ENCODE measurements at regions not wholly inside any gene's neighbourhood (a gene's known extent, or its start where the extent isn't known, plus 50 kb on each side); places are given as distances from the start of the nearest gene placed in this dataset.

DNA sequence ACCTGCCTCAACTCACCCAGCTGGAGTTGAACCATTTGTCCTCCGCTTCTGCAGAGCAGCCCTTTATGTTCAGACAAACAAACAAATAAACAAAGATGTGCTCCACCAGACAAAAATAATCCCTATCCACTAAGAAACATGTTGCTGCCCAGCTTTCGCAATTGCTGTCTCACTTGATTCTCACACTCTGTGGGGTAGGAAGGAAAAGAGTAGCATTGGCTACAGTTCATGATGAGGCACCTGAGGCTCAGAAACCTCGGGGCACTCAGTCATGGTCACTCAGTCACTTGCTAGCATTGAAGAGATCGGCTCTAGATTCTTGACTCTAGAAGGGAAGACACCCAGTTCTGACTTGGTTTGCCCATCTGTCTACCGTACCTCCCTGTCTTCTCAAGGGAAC is 88.0 kb upstream of the ZMIZ1 start:
- Histone ChIP-seq H3K9me3 (ENCODE audit: low read depth, low read length, poor library complexity, severe bottlenecking) (no peaks in the 10 kb centered on the region), H3K27me3 (replicated peaks; ENCODE audit: insufficient read depth, low read depth, low read length, poor library complexity) (no peaks in the 10 kb centered on the region), H3K36me3 (ENCODE audit: insufficient read depth, low read length, poor library complexity, severe bottlenecking) (no peaks in the 10 kb centered on the region), H3K27ac (ENCODE audit: low read depth, low read length, poor library complexity, severe bottlenecking) (no peak overlapping the region), H3K4me3 (ENCODE audit: low read depth, low read length, poor library complexity, severe bottlenecking) (no peak overlapping the region), H3K4me1 (ENCODE audit: insufficient read depth, low read length, poor library complexity, severe bottlenecking) (no peaks in the 10 kb centered on the region)
- no peak for TF ChIP-seq EZH2 (IDR thresholded peaks at IDR 0.05; ENCODE audit: borderline replicate concordance, low read depth, low read length, poor library complexity, severe bottlenecking)
- no peak for TF ChIP-seq CTCF (conservative IDR thresholded peaks at IDR 0.05; ENCODE audit: low read depth, low read length)
- BruUV-seq (replicated peaks): no TSS peak
- ChIA-PET POLR2A (ENCODE audit: low non-redundant PET) (no interaction called here), CTCF (no interaction called here)
- DNase-seq (ENCODE audit: low spot score): no peak
- intact Hi-C loops (cut with micrococcal nuclease; ENCODE audit: unreplicated experiment): no loop called here

GRCh38 chr10:78981257-78981969 is 87.4 kb upstream of the ZMIZ1 start:
- CTCF ChIA-PET: no interaction called here
- POLR2A ChIA-PET (ENCODE audit: low non-redundant PET): no interaction called here

DNA sequence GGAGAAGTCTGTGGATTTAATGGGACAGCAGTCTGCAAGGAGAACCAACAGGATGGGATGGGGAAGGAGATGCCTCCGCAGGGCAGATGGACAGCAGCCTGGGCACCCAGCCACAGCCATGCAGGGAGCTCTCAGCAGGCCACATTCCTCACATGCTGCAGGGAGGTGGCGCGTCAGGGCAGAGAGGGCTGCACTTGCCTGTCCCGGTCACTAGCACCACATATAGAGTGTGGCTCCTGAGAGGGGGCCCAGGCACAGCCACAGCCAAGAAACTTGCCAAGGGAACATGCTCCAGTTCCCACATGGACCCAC is 86.8 kb upstream of the ZMIZ1 start:
- ChIA-PET POLR2A (ENCODE audit: low non-redundant PET) (no interaction called here), CTCF (no interaction called here)
- no peaks in the 10 kb centered on the region for H3K27me3 ChIP-seq (replicated peaks; ENCODE audit: insufficient read depth, low read depth, low read length, poor library complexity)
- H3K27ac ChIP-seq (ENCODE audit: low read depth, low read length, poor library complexity, severe bottlenecking): no peak overlapping the region
- no peaks in the 10 kb centered on the region for H3K36me3 ChIP-seq (ENCODE audit: insufficient read depth, low read length, poor library complexity, severe bottlenecking)
- no peaks in the 10 kb centered on the region for H3K9me3 ChIP-seq (ENCODE audit: low read depth, low read length, poor library complexity, severe bottlenecking)
- intact Hi-C loops (cut with micrococcal nuclease; ENCODE audit: unreplicated experiment): no loop called here
- TF ChIP-seq EZH2 (IDR thresholded peaks at IDR 0.05; ENCODE audit: borderline replicate concordance, low read depth, low read length, poor library complexity, severe bottlenecking): no peak
- TF ChIP-seq CTCF (conservative IDR thresholded peaks at IDR 0.05; ENCODE audit: low read depth, low read length): no peak
- H3K4me1 ChIP-seq (ENCODE audit: insufficient read depth, low read length, poor library complexity, severe bottlenecking): no peaks in the 10 kb centered on the region
- BruUV-seq (replicated peaks): no TSS peak
- DNase-seq (ENCODE audit: low spot score): no peak
- no peak overlapping the region for H3K4me3 ChIP-seq (ENCODE audit: low read depth, low read length, poor library complexity, severe bottlenecking)

More at GRCh38 chr10:78981257-78981969, 87.4 kb upstream of the ZMIZ1 start:
- no peaks in the 10 kb centered on the region for H3K9me3 ChIP-seq (ENCODE audit: low read depth, low read length, poor library complexity, severe bottlenecking)
- no peaks in the 10 kb centered on the region for H3K4me1 ChIP-seq (ENCODE audit: insufficient read depth, low read length, poor library complexity, severe bottlenecking)
- TF ChIP-seq CTCF (conservative IDR thresholded peaks at IDR 0.05; ENCODE audit: low read depth, low read length): no peak
- no peak for TF ChIP-seq EZH2 (IDR thresholded peaks at IDR 0.05; ENCODE audit: borderline replicate concordance, low read depth, low read length, poor library complexity, severe bottlenecking)
- no peaks in the 10 kb centered on the region for H3K27me3 ChIP-seq (replicated peaks; ENCODE audit: insufficient read depth, low read depth, low read length, poor library complexity)
- no peak for DNase-seq (ENCODE audit: low spot score)
- BruUV-seq (replicated peaks): no TSS peak
- no peak overlapping the region for H3K4me3 ChIP-seq (ENCODE audit: low read depth, low read length, poor library complexity, severe bottlenecking)
- H3K36me3 ChIP-seq (ENCODE audit: insufficient read depth, low read length, poor library complexity, severe bottlenecking): no peaks in the 10 kb centered on the region
- intact Hi-C loops (cut with micrococcal nuclease; ENCODE audit: unreplicated experiment): no loop called here
- H3K27ac ChIP-seq (ENCODE audit: low read depth, low read length, poor library complexity, severe bottlenecking): no peak overlapping the region
